DMS79 (cell line): ENCODE measurements at regions not wholly inside any gene's neighbourhood (a gene's known extent, or its start where the extent isn't known, plus 50 kb on each side); places are given as distances from the start of the nearest gene placed in this dataset.

Experiments
- DNase-seq: peaks from one replicate; lab custom pipeline; 2025; lab: John Stamatoyannopoulos, UW

DNA sequence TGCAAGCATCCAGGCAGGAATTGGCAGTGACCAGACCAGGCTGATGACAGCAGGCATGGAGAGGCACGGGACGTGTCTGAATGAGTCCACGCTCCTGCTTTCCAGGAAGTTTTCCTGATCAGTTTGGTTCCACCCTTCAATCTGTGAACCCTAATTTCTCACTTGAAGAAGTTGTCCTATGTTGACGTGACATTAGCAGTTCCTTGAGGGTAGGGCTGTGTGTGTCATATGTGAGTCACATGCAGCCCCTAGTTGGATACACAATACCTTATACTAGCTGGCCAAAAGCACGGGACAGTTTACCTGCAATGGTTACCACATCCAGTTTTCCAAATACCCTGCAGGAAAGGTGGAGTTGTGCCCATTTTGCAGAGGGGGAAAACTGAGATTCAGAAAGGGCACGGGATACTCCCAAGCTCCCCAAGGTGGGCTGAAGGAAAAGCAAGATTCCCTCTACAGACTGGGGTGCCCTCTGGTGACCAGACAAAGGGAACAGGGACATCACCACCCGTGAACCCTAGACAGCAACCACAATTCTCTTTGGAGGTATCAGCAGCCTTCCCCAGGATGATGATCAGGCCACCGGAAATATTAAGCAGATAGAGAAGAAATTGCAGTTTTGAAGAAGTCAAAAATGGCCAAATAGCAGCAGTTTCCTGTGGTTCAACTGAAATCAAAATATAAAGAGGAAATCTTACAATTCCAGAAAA lies 194.5 kb downstream of the PHETA1 start:
- DNase-seq = no peak

- DNase-seq = no peak
Observed at GRCh38 chr12:111173836-111174235, 195.1 kb downstream of the PHETA1 start.

DNA sequence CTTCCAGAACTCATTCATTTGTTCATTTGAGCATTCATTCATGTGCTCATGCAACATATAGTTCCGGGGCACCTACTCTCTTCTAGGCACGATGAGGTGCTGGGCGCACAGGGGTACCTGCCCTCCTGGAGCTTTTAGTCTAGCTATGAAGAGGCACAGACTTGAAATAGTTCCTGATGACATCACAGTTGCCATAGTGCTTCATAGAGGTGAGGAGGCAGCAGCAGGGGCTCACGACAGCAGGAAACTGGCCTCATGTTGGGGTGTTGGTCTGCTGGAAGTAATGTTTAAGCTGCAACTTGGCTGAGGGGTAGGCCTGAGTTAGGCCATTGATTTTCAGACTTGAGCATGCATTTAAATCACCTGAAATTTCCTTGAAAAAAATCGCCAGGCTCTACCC lies 195.5 kb downstream of the PHETA1 start:
- DNase-seq = no peak

DNA sequence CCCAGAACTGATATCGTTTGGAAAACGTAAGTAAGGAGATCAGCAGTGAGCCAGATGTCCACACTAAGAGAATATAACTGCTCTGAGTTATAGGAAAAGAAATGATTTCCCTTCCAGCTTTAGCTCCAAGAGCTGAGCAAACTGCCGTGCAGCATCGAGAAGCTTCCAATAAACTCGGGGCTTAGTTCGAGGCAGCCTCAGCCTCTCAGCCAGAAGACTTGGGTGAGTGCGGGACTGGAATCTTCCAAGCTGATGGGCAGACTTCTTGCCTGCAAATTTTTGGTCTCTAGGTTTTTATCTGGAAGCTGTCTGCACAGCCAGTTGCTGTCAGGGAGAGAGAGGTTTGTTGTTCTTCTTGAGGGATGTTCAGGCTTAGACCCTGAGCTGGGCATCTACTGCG lies 196.1 kb downstream of the PHETA1 start:
- DNase-seq = no peak

DNA sequence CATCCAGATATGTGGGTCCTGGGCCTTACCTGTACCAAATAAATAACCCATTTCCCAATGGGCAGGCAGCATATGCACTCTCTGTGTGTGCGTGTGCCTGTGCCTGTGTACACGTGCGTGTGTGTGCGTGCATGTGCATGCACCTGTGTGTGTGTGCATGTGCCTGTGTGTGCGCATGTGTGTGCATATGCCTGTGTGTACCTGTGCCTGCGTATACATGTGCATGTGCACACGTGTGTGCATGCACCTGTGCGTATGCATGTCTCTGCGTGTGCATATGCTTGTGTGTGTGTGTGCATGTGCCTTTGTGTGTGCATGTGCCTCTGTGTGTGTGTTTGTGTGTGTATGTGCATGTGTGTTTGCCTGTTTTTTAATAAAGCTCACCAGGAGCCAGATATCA lies 197.1 kb downstream of the PHETA1 start:
- DNase-seq = no peak

DNA sequence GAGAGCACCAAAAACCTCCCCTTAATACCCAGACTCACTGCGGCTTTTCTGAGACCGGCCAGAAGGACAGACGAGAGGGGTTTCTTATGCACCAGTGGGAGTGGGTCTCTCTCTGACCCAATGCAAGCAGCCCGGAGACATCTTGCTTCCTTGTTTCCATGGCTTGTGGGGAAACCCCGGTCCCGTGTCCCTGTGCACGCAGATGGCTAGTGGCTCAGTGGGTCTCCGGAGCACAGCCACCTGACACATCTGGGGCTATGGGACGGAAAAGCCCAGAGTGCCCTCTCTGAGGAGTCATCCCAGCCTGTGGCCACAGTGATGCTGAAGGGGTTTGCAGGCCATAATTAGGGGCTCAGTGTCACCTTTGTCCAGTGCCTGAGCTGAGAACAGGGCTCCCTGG lies 197.6 kb downstream of the PHETA1 start:
- DNase-seq = no peak

- DNase-seq = no peak
Observed at GRCh38 chr12:111170543-111170942, 198.4 kb downstream of the PHETA1 start.

DNA sequence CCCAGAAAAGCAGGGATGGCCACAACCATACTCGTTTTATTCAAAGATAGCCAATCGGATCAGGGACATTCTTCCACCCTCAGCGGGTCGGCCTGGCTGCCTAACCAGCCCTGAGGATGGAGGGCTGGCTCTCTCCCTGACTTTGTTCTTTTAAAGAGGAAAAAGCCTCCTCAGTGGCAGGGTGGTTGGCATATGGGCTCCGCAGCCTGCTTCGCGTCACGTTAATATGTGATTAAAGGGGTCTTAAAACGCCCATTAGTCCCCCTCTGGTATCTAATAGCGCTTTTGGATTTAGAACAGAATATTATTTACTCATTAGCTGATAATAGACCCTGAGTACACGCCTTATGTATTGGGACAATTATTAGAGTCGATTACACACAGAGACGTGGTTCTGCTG lies 199.4 kb downstream of the PHETA1 start:
- no peak for DNase-seq

DNA sequence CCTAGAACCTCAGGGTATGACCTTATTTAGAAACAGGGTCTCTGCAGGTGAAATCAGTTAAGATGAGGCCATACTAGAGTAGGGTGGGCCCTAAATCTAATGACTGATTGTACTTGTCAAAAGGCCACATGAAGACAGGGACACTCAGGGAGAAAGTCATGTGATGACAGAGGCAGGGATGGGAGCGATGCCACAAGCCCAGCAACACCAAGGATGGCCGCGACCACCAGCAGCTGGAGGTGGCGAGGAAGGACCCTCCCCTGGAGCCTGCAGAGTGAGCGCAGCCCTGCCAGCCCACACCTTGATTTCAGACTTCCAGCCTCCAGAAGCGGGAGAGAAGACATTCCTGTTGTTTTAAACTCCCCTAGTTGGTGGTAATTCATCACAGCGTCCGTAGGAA lies 199.9 kb downstream of the PHETA1 start:
- no peak for DNase-seq

- no peak for DNase-seq
Observed at GRCh38 chr12:111168009-111168900, 200.6 kb downstream of the PHETA1 start.

DNA sequence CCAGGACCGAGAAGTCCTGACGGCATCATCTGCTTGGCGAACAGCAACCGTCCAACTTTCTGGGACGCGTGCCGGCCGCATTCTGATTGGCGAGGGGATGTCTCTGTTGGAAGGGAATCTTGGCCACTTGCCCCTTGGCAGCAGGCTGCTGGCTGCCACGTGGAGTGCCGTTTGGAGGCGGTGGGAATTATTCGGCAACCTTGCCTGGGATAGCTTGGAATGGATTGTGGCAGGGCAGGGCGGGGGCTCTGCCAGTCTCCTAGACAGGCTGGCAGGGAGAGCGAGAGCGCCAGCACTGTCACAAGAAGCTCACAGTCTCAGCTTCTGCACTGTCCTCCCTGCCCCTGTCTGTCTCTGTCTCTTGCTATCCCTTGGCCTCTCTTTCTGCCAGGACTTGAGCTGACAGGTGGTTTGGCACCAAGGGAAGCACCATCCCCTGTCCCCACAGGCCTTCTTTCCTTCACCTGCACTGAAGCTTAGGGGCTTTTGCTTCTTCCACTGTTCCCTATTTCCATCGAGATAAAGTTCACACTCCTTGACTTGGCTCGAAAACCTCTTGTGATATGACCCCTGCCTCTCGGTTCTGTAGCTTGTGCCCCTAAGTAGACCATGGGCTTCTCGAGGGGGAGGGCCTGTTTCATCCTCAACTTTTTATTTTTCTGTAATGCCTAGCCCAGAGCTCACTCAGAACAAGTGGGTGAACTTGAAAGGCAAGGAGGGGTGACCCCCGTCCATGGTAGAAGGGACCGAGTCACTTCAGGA lies 201.9 kb downstream of the PHETA1 start:
- no peak for DNase-seq

DNA sequence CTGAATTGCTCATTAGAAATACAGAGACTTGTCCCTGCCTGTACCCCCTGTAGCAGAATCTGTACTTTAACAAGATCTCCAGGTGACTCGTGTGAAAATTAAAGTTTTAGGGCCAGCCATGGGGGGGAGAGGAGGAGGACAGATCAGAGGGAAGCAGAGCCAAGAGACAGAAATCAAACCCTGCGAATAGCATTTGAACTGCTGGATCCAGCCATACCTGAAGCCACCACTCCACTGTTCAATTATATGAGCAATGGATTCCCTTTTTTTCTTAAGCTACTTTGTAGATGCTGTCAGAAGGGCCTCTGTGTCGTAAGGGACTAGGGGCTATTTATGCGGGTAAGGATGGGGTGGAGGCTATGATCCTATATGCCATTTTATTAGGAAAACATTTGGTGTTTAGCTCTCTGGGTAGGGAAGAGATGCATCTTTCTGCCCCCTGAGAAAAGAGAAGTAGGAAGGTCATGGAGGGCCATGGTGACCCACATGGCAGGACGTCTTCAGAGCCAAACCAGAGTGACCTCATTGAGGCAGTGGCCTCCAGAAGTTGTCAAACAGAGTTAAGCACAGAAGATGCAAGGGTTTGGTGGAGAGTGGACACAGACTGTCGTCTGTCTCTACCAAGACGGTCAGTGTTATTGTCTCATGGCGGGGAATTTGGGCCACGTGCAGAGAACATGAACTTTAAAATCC lies 203.9 kb downstream of the PHETA1 start:
- DNase-seq = no peak

DNA sequence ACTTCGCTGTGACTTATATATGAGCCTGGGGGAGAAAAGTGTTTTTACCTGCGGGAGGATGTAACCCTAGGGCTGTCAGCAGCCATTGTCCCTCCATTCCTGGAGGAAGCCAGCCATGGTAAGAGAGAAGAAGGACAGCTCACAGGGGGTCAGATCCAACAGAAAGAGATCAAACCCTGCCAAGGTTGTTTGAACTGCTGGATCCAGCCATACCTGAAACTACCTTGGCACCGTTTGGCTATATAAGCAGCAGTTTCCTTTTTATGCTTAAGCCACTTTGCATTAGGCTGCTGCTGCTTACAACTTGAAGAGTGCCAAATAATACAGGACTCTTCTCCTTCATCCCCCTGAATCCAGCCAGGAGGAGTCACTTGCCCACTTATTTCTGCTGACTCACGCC lies 205.5 kb downstream of the PHETA1 start:
- DNase-seq = no peak

DNA sequence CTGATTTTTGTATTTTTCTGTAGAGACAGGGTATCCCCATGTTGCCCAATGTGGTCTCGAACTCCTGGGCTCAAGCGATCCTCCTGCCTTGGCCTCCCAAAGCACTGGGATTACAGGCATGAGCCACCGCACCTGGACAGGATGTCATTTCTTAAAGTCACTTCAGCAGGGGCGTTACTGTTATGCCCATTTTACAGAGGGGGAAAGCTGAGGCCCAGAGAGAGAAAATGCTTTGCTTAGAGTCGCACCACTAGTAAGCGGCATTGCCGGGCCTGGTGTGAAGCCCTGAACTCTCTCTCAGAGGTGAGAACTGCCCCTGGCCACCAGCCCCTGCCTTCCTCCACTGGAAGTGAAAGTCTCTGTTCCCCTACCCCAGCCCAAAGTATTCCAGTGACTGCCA lies 207.0 kb downstream of the PHETA1 start:
- no peak for DNase-seq

- no peak for DNase-seq
Observed at GRCh38 chr12:111160350-111161241, 208.3 kb downstream of the PHETA1 start.

DNA sequence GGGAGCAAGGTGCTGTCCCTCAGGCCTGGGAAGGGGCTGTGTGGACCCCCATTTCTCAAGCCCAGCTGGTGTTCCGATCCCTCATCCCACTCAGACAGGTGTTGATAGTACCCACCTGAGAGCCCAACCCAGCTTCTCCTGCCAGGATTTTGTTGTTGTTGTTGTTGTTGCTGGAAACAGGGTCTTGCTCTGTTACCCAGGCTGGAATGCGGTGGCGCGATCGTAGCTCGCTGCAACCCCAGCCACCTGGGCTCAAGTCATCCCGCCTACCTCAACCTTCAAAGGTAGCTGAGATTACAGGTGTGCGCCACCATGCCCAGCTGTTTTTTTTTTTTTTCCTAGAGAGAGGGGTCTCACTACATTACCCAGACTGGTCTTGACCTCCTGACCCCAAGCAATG lies 209.9 kb downstream of the PHETA1 start:
- no peak for DNase-seq

- no peak for DNase-seq
Observed at GRCh38 chr12:111157486-111157885, 211.4 kb downstream of the PHETA1 start.

- DNase-seq = no peak
Observed at GRCh38 chr12:111156304-111156703, 212.6 kb downstream of the PHETA1 start.

- DNase-seq = no peak
Observed at GRCh38 chr12:111155521-111155920, 213.4 kb downstream of the PHETA1 start.

DNA sequence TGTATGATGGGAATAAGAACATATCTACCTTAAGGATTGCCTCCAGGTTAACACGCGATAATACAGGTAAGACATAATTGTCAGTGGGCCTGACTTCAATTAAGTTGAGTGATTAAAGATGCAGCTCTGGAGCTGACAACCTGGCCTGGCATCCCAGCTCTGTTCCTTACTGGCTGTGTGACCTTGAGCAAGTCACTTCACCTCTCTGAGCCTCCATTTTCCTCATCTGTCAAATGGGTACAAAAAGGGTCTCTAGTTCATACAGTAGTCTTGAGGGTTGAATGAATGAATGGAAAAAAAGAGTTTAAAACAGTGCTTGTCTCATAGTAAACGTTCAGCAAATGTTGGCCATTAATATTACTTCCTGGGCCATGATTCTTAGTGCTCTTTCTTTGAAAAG lies 213.9 kb downstream of the PHETA1 start:
- no peak for DNase-seq
